ENCODE measurements at regions not wholly inside any gene's neighbourhood (a gene's known extent, or its start where the extent isn't known, plus 50 kb on each side); places are given as distances from the start of the nearest gene placed in this dataset.

GRCh38 chr7:101691822-101692384, 62.8 kb upstream of the MYL10 start:
- Histone ChIP-seq H3K27ac (peak overlapping the region; percentile 28 to 57; a peak in 4 of 6 replicates), H3K9me3 (no peaks in the 10 kb centered on the region), H3K4me3 (no peak overlapping the region), H3K4me2 (peak overlapping the region; percentile 62), H3K4me1 (peaks cover 20% of the 10 kb centered on the region)
- ATAC-seq (no peak), FAIRE-seq (no peak), DNase-seq (ENCODE audit: low read depth in 1 of 2, low spot score in 1 of 2) (peak in 1 of 2 experiments; percentile 49)
- WGBS (ENCODE audit: missing lambda C conversion rate), result 32% methylated on average over 12 of the region's 12 CpGs
- ChIA-PET CTCF (interaction anchor here (1.2 to 1.6 kb wide), 2 partner anchors 113 to 123 kb away, joined by 3 to 5 read pairs; no protein-coding TSS in a partner anchor), POLR2A (no interaction called here)
- no peak for TF ChIP-seq NFE2L2 (conservative IDR thresholded peaks at IDR 0.05; ENCODE audit: low read length)
- 0 out of 5 replicates have a peak, but pooled peaks of 1 of the 2 experiments have one; percentile 16 for TF ChIP-seq RAD21 (conservative IDR thresholded peaks at IDR 0.05 in 1 of 2, IDR thresholded peaks at IDR 0.05 in 1 of 2)
- no peak for TF ChIP-seq CEBPB (IDR thresholded peaks at IDR 0.05)
- no peak for TF ChIP-seq RFX5 (IDR thresholded peaks at IDR 0.05)
- no peak for TF ChIP-seq PHF8 (IDR thresholded peaks at IDR 0.05; ENCODE audit: borderline replicate concordance, low read depth)

GRCh38 chr7:101693498-101694091, 64.5 kb upstream of the MYL10 start:
- ATAC-seq (no peak), FAIRE-seq (no peak), DNase-seq (ENCODE audit: low read depth in 1 of 2, low spot score in 1 of 2) (no peak)
- no peak overlapping the region for H3K4me3 ChIP-seq
- 83% methylated on average over 14 of the region's 14 CpGs for WGBS (ENCODE audit: missing lambda C conversion rate)
- no peak for TF ChIP-seq GATA3 (IDR thresholded peaks at IDR 0.05; ENCODE audit: borderline replicate concordance)
- peaks cover 15% of the 10 kb centered on the region for H3K4me1 ChIP-seq
- CTCF ChIA-PET, result interaction anchor here (1.6 kb wide), 1 partner anchor 121 kb away, joined by 5 read pairs; no protein-coding TSS in a partner anchor
- POLR2A ChIA-PET, result no interaction called here
- H3K4me2 ChIP-seq, result no peak overlapping the region
- H3K27ac ChIP-seq, result no peak overlapping the region
- no peaks in the 10 kb centered on the region for H3K9me3 ChIP-seq

GRCh38 chr7:101698964-101699363, 69.9 kb upstream of the MYL10 start:
- Histone ChIP-seq H3K4me1 (peaks cover 7% of the 10 kb centered on the region; the same call in 2 of the 3 replicates), H3K4me2 (no peak overlapping the region), H3K27ac (no peak overlapping the region), H3K9me3 (no peaks in the 10 kb centered on the region), H3K4me3 (no peak overlapping the region)
- 74% methylated on average over 11 of the region's 11 CpGs for WGBS (ENCODE audit: missing lambda C conversion rate)
- no peak for DNase-seq (ENCODE audit: low read depth in 1 of 2, low spot score in 1 of 2)
- POLR2A ChIA-PET, result no interaction called here
- CTCF ChIA-PET, result no interaction called here
- no peak; a peak in 1 of 6 replicates for ATAC-seq
- no peak for FAIRE-seq
- no peak for TF ChIP-seq POLR2AphosphoS2 (conservative IDR thresholded peaks at IDR 0.05; ENCODE audit: low read length)
- TF ChIP-seq RAD21 (conservative IDR thresholded peaks at IDR 0.05 in 1 of 2, IDR thresholded peaks at IDR 0.05 in 1 of 2), result no peak

- WGBS (ENCODE audit: missing lambda C conversion rate), result 72% methylated on average over 3 of the region's 3 CpGs
- TF ChIP-seq HOXB13 (CRISPR knock-in tag; IDR thresholded peaks at IDR 0.05; ENCODE audit: low read depth) (no peak), EHF (CRISPR knock-in tag; IDR thresholded peaks at IDR 0.05) (no peak), MYC (IDR thresholded peaks at IDR 0.05; ENCODE audit: borderline replicate concordance, low read length) (no peak), RAD21 (conservative IDR thresholded peaks at IDR 0.05 in 1 of 2, IDR thresholded peaks at IDR 0.05 in 1 of 2) (no peak), KDM1A (IDR thresholded peaks at IDR 0.05; ENCODE audit: low read depth) (no peak), HMGXB4 (CRISPR knock-in tag; IDR thresholded peaks at IDR 0.05; ENCODE audit: borderline replicate concordance) (no peak), ZC3H11A (IDR thresholded peaks at IDR 0.05) (no peak), HDAC2 (IDR thresholded peaks at IDR 0.05) (no peak), MAFK (IDR thresholded peaks at IDR 0.05; ENCODE audit: partially characterized antibody) (no peak), FOXS1 (CRISPR knock-in tag; IDR thresholded peaks at IDR 0.05) (no peak), HOXB5 (CRISPR knock-in tag; IDR thresholded peaks at IDR 0.05) (no peak), REST (IDR thresholded peaks at IDR 0.05) (no peak), MAX (IDR thresholded peaks at IDR 0.05) (no peak), CBX2 (IDR thresholded peaks at IDR 0.05; ENCODE audit: borderline replicate concordance, low read depth) (no peak), ZFP36 (IDR thresholded peaks at IDR 0.05; ENCODE audit: borderline replicate concordance, partially characterized antibody) (no peak), TP53 (CRISPR knock-in tag; IDR thresholded peaks at IDR 0.05) (no peak)
- ATAC-seq (0 out of 6 replicates have a peak, but pooled peaks of 1 of the 2 experiments have one; percentile 26), FAIRE-seq (no peak), DNase-seq (ENCODE audit: low read depth in 1 of 2, low spot score in 1 of 2) (no peak)
- peak overlapping the region in 1 of 2 experiments; percentile 7; a peak in 1 of 6 replicates for H3K27ac ChIP-seq
- CTCF ChIA-PET, result no interaction called here
- H3K9me3 ChIP-seq, result no peaks in the 10 kb centered on the region
- no peak overlapping the region for H3K4me3 ChIP-seq
- POLR2A ChIA-PET, result no interaction called here
- H3K4me1 ChIP-seq, result peaks cover 7% of the 10 kb centered on the region; the same call in 2 of the 3 replicates
- H3K4me2 ChIP-seq, result no peak overlapping the region
Observed at GRCh38 chr7:101699399-101699798, 70.3 kb upstream of the MYL10 start.
